ENCODE measurements at regions not wholly inside any gene's neighbourhood (a gene's known extent, or its start where the extent isn't known, plus 50 kb on each side); places are given as distances from the start of the nearest gene placed in this dataset.
"Not testable (repeated sequence)": the region's sequence is repeated elsewhere in the genome, so short reads cannot be mapped to it uniquely, and the experiment has no call there.

DNA sequence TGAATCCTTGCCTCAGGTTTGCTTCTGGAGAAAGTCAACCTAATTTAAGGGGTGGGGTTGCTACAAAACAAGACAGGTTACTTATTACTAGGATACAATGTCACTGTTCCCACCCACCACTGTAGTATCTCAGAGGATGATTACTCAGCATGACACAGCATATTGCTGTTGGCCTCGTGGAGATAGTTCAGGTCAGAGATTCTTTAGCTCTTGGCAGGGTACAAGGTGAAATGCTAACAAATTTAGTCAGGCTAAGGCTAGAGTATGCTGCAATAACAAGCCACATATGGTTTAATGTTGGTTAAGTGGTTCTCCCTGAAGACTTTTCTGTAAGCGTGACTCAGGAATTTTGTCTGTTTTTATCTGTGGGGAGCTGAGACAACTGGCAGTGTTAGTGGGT, 161.8 kb downstream of the EDEM1 start:
- intact Hi-C loops (cut with DNase I): no loop called here
- TF ChIP-seq EP300 (IDR thresholded peaks at IDR 0.05) (no peak), POLR2A (IDR thresholded peaks at IDR 0.05) (no peak), POLR2AphosphoS5 (IDR thresholded peaks at IDR 0.05) (no peak), CTCF (IDR thresholded peaks at IDR 0.05) (no peak)
- 50 to 66% methylated on average over 2 of the region's 2 CpGs for WGBS, 2 donors

DNA sequence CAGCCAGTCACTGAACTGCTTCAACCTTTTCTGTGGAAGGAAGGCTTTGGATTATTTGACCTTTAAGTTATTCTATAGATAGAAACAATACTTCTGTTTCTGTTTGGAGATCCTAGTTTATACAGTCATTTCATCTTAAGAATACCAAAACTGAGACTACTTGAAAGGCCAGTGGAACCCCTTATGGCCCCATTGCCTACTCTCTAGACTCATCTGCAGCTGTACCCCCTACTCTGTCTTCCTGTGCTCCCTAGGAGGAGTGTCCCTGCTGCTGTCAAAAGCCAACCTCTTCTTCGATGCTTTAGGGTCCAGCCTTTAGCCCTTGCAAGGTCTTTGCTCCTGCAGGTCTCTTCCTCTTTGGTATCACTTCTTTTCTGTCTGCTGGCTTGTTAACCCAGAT, 169.6 kb downstream of the EDEM1 start:
- H3K4me1 ChIP-seq: no peaks in the 10 kb centered on the region
- H3K4me3 ChIP-seq: no peak overlapping the region
- peaks cover 0 to 5% (median 0%) of the 10 kb centered on the region in 4 donors for H3K9me3 ChIP-seq
- intact Hi-C loops (cut with DNase I): no loop called here
- no peak overlapping the region for H3K27ac ChIP-seq
- 74 to 83% methylated on average over 1 of the region's 1 CpG for WGBS, 2 donors
- TF ChIP-seq POLR2A (IDR thresholded peaks at IDR 0.05) (no peak), POLR2AphosphoS5 (IDR thresholded peaks at IDR 0.05) (no peak), EP300 (IDR thresholded peaks at IDR 0.05) (no peak), CTCF (IDR thresholded peaks at IDR 0.05) (no peak)
- H3K27me3 ChIP-seq: no peaks in the 10 kb centered on the region
- no peaks in the 10 kb centered on the region for H3K36me3 ChIP-seq
- no peak for DNase-seq

More for the DNA sequence above, 161.8 kb downstream of the EDEM1 start:
- no peak for DNase-seq
- Histone ChIP-seq H3K27me3 (peaks cover 0 to 39% (median 3%) of the 10 kb centered on the region in 3 donors), H3K9me3 (peaks cover 0 to 3% (median 0%) of the 10 kb centered on the region in 4 donors), H3K4me3 (no peak overlapping the region), H3K27ac (no peak overlapping the region), H3K36me3 (no peaks in the 10 kb centered on the region), H3K4me1 (peaks cover 0 to 7% (median 7%) of the 10 kb centered on the region in 4 donors)

DNA sequence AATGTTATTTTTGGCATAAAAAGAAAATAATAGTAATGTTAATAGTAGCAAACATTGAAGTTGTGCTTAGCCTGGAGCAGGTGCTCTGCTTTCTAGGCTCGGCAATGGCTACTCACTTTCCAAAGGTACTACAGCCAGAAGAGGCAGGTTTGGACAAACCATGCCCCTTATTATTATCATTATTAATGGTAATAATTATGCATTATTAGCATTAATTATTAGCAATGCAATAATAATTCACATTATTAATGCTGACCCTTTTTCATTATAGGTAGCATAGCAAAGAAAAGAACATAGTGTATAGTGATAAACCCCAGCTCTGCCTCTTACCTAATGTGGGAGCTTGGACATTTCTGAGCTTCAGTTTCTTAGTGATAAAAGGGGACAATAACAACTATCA, 171.4 kb downstream of the EDEM1 start:
- intact Hi-C loops (cut with DNase I): no loop called here
- TF ChIP-seq POLR2AphosphoS5 (IDR thresholded peaks at IDR 0.05) (no peak), CTCF (IDR thresholded peaks at IDR 0.05) (no peak), POLR2A (IDR thresholded peaks at IDR 0.05) (no peak), EP300 (IDR thresholded peaks at IDR 0.05) (no peak)

GRCh38 chr3:5360453-5360852, 172.9 kb downstream of the EDEM1 start:
- Histone ChIP-seq H3K27ac (no peak overlapping the region), H3K27me3 (no peaks in the 10 kb centered on the region), H3K4me3 (no peak overlapping the region), H3K4me1 (no peaks in the 10 kb centered on the region), H3K36me3 (no peaks in the 10 kb centered on the region), H3K9me3 (peaks cover 0 to 5% (median 0%) of the 10 kb centered on the region in 4 donors)
- 93 to 95% methylated on average over 3 of the region's 3 CpGs for WGBS, 2 donors
- no peak for DNase-seq
- TF ChIP-seq POLR2A (IDR thresholded peaks at IDR 0.05) (no peak), POLR2AphosphoS5 (IDR thresholded peaks at IDR 0.05) (no peak), CTCF (IDR thresholded peaks at IDR 0.05) (no peak), EP300 (IDR thresholded peaks at IDR 0.05) (no peak)
- intact Hi-C loops (cut with DNase I): no loop called here

More for the DNA sequence above, 171.4 kb downstream of the EDEM1 start:
- Histone ChIP-seq H3K36me3 (no peaks in the 10 kb centered on the region), H3K4me1 (no peaks in the 10 kb centered on the region), H3K27me3 (no peaks in the 10 kb centered on the region), H3K4me3 (no peak overlapping the region), H3K9me3 (peaks cover 0 to 5% (median 0%) of the 10 kb centered on the region in 4 donors), H3K27ac (no peak overlapping the region)
- DNase-seq: no peak
- WGBS, 2 donors: 97 to 98% methylated on average over 1 of the region's 1 CpG

GRCh38 chr3:5366746-5367145, 179.2 kb downstream of the EDEM1 start:
- Histone ChIP-seq H3K9me3 (no peaks in the 10 kb centered on the region), H3K27ac (no peak overlapping the region), H3K4me3 (no peak overlapping the region), H3K4me1 (no peaks in the 10 kb centered on the region), H3K27me3 (no peaks in the 10 kb centered on the region), H3K36me3 (no peaks in the 10 kb centered on the region)
- TF ChIP-seq POLR2A (IDR thresholded peaks at IDR 0.05) (no peak), EP300 (IDR thresholded peaks at IDR 0.05) (no peak), CTCF (IDR thresholded peaks at IDR 0.05) (no peak), POLR2AphosphoS5 (IDR thresholded peaks at IDR 0.05) (no peak)
- no peak for DNase-seq
- intact Hi-C loops (cut with DNase I): no loop called here

- WGBS, 2 donors: 96 to 99% methylated on average over 2 of the region's 2 CpGs
- H3K27me3 ChIP-seq; H3K4me3 ChIP-seq; H3K4me1 ChIP-seq; DNase-seq; H3K36me3 ChIP-seq; H3K9me3 ChIP-seq; intact Hi-C loops (cut with DNase I); H3K27ac ChIP-seq: not testable (repeated sequence)
These were observed 184.0 kb downstream of the EDEM1 start for GRCh38 chr3:5371555-5371954.
